Ammon's horn (tissue), 1 donor: ENCODE measurements at regions not wholly inside any gene's neighbourhood (a gene's known extent, or its start where the extent isn't known, plus 50 kb on each side); places are given as distances from the start of the nearest gene placed in this dataset.
"Not testable (repeated sequence)": the region's sequence is repeated elsewhere in the genome, so short reads cannot be mapped to it uniquely, and the experiment has no call there.

Experiments used
- DNase-seq: peaks from one replicate; pipeline ENCODE4 v3.0.0-alpha.2; 2016; ENCODE audit warnings: low spot score

DNA sequence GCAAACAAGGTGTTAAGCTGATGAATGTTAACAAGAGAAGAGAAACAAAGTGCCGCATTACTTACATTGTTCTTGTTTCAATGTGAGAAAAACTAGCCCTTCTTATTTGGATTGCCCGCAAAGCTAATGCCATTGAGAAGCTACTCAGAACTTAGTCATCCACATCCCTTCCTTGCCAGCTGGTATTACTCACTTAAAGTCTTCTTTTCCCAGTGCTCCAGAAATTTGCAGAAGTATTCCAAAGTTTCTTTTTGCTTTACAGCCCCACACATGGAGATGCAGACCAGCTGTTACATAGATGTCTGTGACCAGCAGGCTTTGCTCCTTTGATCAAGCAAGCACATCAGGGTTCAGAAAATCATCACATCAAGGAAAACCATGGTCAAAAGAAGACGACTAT is 529.0 kb downstream of the TBC1D32 start:
- no peak for DNase-seq

DNA sequence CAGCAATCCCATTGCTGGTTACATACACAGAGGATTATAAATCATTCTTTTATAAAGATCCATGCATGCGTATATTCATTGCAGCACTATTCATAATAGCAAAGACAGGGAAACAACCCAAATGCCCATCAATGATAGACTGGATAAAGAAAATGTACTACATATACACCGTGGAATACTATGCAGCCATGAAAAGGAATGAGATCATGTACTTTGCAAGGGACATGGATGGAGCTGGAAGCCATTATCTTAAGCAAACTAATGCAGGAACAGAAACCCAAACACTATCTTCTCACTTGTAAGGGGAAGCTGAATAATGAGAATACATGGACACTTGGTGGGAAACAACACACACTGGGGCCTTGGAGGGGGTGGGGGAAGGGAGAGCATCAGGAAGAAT is 529.7 kb downstream of the TBC1D32 start:
- DNase-seq: no peak

DNA sequence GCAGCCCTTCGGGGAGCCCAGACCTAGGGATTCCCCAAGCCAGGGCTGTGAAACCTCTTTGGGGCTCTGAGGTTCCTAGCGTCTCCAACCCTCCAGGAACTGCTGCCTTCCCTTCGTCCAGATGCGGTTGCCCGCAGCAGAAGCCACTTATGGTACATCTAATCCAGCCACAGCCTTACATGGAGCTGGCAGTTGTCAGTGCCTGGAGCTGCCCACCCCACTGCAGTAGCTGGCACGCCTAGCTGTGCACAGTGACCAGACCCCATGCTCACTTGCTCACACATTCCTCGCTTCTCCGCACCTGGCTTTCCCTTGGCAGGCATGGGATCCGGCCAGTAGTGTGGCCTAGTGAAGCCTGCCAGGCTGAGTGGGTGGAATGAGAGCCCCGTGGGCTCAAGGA is 547.6 kb downstream of the TBC1D32 start:
- no peak for DNase-seq

DNA sequence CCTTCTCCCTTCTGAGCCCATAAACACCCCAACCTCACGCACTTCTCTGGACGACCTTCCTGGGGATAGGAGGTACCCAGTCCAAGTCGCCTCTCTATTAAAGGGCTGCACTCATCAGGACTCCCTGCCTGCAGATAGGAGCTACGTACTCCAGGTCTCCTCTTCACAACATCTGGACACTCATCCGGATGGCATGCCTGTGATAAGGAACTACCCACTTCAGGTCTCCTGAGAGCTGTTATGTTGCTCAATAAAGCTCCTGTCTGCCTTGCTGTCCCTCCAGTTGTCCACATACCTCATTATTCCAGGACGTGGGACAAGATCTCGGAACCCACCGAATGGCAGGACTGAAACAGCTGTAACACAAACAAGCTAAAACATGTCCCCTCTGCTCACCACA is 548.0 kb downstream of the TBC1D32 start:
- no peak for DNase-seq

DNA sequence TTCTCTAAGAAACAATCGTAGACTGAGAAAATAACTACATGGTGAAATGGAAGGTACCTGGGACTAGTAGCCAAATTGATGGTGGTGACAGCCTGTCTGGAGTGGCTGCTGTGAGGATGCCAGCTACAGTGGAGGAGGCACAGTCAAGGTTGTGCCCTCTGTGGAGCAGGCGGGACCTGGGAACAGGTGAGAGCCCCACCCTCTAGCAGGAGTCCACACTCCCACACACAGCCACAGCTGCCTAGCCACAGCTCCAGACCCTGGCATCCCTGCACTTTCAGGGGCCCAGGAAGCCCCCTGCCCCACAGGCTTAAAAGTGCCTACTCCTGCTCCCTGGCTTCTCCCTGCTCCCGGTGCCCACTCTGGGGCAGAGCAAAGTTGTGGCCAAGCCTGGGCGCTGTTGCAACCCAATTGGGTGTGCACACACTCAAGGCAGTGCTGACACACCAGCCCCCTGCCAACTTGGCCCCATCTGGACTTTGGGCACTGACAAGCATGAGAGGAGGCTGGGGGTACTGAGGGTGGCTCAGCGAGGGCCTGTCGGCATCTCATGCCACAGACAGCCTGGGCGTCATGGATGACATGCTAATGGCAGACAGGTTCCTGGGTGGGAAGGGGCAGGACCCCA is 548.7 kb downstream of the TBC1D32 start:
- DNase-seq: no peak

DNA sequence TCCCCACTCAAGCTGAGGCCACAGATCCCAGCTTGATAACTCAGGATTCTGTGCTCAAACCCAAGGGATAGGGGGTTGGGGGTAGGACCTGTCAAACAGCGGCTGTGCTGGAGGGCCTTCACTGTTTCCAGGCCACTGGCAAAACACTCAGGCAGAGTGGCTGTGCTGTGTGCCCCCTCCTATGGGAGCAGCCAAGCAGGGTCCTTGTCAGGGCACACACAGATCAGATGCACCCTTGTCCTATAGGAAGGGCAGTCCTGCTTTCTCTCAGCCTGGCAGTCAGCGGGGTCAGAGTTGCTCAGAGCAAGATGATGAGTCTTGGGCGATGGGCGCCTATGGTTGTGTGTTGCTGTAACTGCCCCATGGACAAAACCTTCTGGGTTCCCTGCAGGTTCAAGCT is 554.8 kb downstream of the TBC1D32 start:
- no peak for DNase-seq

DNA sequence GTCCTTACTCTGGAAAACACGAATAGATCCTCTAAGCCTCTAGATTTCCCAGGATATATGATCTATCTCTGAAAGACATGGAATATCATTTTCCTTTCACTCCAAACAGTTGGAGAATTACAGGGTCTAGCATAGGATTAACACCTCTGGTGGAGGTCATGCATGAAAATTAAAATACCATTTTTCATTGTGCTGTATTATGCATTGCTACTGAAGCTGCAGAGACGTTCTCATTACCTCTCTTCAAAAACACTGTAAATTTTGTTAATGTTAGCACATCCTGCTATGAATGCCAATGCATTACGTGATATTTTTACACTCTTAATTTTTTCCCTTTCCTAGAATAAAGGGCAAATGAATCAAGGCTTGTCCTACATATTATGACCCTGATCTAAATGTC is 558.6 kb downstream of the TBC1D32 start:
- DNase-seq: no peak

DNA sequence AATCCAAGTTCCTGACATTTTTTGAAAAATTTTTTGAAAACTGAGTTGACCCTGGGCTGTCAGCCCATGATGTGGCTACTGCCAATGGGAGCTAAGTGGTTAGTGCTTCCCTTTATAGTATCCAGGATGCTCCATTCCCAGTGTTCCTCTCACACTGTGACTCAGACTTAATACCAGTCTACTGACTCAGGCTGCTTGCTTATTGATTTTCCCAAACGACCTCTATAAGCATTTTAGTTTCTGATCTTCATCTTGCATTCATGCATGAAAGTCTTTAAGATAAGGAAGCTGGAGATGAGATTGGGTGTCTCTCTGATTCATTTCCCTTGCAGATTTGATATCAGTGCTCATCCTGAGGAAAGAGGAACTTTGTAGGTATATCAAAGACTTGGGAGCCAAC is 560.0 kb downstream of the TBC1D32 start:
- DNase-seq: no peak

DNA sequence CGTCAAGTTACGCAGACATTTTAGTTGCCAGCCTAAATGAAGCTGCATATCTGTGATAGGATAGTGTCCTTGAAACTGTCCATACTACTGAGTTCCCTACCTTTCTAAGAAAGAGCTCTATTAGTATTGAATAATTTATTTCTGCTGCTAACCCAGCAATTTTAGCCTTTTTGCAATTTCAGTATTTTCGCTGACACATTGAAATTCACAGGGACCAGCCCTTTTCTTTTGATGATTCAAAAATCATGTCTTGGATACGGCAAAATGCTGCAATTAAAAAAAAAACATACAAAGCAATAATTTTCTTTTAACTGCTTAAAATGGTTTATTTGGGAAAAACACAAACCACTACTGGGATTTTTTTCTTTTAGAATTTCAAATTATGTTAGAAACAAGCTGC is 563.3 kb downstream of the TBC1D32 start:
- DNase-seq: no peak

DNA sequence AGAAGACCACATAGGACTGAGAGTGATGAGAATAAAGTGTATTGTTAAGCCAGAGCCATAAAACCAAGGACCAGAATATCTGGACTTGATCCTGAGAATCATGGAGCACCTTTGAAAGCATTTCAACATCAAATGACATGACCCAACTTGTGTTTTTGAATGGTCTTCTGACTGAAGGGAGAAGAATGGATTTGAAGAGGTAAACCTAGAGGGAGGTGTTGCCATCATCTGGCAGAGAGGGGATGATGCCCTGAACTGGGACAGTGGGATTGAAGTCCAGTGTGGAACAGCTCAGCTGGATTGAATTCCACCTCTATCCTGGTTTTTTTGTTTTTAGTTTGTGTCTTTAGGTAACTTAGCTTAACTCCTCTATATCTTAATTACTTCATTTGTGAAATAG is 570.0 kb downstream of the TBC1D32 start:
- DNase-seq: no peak

DNA sequence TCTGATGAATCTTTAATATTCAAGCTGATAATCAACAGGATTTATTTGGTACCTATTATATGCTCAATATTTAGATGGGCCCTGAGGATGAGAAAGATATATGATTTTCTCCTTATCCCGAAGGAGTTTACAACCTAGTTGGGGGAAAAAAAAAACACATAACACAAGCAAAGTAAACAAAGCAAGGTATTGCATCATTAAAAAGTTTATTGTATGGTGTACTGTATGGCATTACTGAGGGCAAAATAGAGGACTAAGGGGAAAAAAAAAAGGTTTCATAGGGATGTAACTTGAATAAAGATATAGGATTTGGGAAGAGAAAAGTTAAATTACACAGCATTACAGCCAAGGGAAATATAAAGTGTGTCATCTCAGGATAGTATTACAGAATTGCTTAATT is 574.7 kb downstream of the TBC1D32 start:
- DNase-seq: no peak

DNA sequence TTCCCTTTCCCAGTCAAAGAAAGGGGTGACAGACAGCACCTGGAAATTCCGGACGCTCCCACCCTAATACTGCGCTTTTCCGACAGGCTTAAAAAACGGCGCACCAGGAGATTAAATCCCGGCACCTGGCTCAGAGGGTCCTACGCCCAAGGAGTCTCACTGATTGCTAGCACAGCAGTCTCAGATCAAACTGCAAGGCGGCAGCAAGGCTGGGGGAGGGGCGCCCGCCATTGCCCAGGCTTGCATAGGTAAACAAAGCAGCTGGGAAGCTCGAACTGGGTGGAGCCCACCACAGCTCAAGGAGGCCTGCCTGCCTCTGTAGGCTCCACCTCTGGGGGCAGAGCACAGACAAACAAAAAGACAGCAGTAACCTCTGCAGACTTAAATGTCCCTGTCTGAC is 585.7 kb downstream of the TBC1D32 start:
- DNase-seq: not testable (repeated sequence)

DNA sequence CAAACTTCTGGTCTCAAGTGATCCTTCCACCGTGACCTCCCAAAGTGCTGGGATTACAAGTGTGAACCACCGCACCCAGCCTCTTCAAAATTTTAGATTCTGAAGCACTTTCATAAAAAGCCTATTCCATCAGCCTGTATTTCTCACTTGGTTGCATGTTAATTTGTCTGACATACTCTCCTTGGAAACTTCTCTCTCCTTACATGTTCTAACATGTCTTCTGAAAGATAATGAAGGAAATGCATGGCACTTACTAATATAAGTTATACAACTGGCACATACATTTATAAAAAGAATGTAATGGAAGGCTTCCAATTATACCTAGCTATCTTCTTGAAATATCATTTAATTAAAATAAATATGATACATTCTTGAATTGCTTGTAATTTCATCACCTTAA is 597.5 kb downstream of the TBC1D32 start:
- DNase-seq: no peak

DNA sequence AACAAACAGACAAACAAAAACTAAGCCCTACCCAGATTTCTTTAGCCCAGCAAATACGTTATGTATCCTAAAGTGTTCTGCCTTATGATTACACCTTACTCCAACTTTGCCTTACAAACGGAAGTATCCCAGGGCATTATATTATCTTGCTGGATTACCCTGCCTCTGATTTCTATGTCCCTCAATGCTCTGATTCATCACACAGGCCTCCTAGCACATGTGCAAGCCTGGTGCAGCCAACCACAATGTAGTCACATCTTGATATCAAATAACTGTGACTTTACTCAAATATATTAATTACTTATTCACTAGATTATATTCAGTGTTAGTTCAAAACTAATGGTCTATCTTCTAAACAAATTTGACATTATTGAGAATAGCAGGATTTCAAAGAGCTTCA is 598.6 kb downstream of the TBC1D32 start:
- no peak for DNase-seq

DNA sequence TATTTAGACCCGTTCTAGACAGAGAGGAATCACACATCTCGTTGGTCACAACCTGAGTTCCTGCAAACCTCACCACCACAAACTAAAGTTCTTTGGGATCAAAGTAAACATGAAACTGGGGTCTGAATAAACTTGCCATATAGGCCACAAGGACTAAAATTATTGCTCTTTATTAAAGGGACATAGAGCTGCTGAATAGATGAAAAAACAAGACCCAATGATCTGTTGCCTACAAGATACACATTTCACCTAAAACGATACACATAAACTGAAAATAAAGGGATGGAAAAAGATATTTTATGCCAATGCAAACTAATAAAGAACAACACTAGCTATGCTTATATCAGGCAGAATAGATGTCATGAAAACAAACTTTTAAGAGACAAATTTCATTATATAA is 623.0 kb downstream of the TBC1D32 start:
- no peak for DNase-seq

DNA sequence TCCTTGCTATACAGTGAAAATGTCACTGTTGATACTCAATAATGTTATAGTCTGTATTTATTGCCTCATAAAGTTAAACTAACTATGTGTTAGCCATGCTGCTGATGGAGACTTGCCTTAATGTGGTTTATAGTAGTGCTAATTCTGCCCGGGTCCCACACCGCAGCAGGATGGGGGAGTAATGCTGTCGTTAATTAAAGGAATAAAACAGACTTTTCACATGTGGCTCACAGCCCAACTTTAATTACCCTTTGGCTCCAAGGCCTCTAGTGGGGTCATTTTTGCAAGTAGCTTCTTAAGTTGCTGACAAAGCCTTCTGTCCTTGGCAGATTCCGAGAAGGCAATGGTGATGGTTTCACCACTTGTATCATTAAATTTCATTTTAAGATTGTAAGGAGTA is 634.3 kb downstream of the TBC1D32 start:
- no peak for DNase-seq

DNA sequence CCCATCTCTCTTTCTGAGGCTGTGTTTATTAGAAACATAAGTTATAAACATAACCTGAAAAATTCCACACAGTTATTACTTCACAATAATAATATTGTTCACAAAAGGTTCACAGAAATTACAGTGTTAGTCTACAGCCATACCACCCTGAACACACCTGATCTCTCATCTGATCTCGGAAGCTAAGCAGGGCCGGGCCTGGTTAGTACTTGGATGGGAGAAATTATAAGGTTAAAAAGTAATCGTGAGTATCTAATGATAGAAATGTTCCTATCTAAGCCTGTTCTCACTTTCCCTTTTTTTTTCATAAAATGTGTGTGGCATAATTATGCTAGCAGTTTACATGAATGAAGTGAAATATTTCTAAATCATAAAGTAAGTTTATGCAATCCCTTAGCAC is 647.8 kb downstream of the TBC1D32 start:
- no peak for DNase-seq

DNA sequence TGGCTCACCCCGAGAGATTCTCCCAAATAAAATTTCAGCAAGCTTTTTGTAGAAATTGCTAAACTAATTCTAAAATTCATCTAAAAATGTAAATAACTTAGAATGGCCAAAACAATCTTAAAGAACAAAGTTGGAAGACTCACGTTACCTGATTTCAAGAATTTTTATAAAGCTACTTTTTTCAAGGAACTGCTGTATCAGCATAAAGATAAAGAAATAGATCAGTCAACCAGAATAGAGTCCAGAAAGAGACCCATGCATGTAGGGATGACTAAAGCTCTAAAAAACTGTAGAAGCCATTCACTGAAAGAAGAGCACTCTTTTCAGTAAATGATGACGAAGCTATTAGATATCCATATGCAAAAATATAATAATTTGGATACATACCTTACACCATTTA is 652.1 kb downstream of the TBC1D32 start:
- no peak for DNase-seq

DNA sequence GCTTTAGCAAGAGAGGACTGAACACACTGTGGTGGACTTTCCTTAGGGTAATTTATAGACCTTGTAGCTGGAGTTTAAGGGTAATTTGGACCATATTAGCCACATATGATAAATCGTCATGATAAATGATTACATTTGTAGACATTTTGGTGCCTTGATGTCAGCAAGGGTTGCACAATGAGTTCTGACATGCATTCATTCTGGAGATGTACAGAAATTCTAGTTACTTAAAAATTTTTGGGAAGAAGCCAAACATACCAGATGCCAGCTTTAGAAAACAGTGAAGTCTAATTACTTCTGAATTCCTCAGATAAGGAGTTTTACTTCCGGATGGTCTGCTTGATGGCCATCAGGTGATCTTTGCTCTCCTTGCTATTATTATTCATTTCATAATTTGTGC is 653.1 kb downstream of the TBC1D32 start:
- no peak for DNase-seq

DNA sequence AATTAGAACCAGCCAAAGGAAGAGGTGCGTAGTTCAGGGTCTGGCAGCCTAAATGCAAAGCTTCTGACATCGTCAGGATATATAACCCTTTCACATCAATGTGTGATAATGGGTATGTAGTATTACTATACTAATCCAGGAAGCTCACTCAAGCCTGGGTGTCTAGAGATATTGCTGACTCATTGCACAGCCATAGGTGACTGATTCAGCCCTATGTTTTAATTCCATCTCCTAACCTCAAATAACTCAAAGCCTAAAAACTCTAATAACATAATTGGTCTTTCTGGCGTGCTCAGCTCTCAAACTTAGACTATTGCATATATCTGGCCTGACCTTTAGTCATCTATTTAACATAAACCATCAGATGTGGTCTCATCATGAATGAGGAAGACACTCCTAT is 658.4 kb downstream of the TBC1D32 start:
- DNase-seq: no peak

DNA sequence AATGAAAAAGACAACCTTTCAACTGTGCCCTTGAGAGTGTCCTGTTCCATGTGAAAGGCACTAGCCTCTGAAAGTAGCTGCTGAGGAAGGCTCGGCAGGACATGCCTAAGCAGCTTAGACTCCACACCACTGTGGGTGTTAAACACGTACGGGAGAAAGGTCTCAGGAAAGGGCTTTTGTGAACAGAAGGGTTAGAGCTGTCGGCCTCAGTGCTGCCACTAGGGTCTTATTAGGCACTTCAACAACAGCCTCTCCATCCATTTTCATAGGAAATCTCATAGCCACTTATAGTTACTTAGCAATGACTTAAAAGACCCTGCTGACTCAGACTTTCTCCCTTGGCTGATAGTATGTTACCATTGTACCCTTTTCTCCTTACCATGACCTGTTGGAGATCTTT is 662.8 kb downstream of the TBC1D32 start:
- DNase-seq: no peak

DNA sequence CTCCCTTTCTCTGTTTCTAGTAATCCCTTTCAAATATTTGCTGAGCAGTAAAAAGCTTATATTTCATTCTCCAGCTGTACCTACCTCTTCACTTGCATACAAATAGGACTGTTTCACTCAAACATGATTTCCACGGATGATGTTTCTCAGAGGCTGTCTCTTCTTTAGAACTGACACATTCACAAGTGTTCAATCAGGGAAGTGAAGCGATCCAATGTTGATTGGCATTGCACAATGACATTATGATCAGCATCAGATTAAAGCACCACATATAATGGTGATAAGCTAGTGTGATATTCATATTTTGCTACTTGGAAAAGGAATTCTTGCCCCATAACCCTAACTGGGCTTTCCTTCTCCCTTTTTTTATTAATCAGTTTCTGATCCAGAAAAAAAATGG is 681.8 kb downstream of the TBC1D32 start:
- DNase-seq: no peak

DNA sequence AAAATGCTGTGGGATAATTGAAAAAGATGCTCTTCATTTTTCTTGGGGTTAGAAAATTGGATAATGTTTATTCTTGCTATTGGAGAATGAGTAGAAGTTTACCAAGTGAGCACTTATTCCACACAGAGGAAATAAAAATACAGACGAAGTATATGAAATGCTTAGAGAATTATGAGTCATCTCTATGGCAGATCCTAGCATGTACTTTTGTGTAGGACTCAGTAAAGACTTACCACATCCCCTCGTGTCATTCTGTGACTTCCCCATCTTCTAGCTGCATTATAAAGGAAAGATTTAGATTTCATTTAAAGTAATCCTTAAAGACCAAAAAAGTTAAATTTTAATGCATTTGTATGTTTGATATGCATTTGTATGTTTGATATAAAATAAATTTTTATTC is 685.6 kb downstream of the TBC1D32 start:
- no peak for DNase-seq

DNA sequence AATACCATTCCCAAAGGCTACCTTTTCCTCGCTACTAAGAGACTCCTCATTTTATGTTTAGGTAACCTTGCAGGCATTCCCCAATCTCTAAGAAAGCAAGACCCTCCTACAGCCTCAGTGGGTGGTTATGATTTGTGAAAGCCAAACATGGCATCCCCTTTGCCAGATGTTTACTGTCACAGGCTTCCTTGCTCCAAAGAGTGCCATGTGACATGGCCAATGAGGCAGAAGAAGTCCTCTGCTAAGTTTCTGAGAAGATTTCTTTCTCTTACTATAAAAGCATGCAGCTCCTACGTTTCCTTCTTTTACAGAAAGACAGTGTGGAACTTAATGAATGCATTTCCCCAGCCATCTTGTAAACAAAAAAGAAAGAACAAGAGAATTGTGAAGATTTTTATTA is 688.2 kb downstream of the TBC1D32 start:
- DNase-seq: no peak

DNA sequence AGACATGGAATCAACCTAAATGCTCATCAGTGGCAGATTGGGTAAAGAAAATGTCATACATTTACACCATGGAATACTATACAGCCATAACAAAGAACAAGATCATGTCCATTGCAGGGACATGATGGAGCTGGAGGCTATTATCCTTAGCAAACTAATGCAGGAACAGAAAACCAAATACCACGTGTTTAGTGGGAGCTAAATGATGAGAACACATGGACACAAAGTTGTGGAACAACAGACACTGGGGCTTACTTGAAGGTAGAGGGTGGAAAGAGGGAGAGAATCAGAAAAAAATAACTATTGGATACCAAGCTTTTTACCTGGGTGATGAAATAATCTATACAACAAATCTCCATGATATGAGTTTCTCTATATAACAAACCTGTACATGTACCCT is 701.3 kb downstream of the TBC1D32 start:
- DNase-seq: no peak
